ENCODE measurements at regions not wholly inside any gene's neighbourhood (a gene's known extent, or its start where the extent isn't known, plus 50 kb on each side); places are given as distances from the start of the nearest gene placed in this dataset.

DNA sequence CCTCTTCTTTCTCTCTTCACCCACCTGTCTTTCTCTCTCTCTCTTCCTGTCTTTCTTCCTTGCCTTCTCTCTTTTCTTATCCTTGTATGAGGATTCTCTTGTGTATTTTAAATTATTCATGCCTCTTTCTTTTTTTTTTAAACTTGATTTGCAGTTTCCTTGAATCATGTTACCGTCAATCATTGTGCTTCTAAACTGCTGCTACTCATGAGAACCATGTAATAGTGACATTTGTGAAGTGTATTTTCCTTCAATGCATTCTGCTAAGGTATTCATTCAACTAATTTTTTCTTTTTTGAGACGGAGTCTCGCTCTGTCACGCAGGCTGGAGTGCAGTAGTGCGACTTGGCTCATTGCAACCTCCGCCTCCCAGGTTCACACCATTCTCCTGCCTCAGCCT is 539.1 kb upstream of the BRINP3 start:
- no peak overlapping the region for H2AFZ ChIP-seq (ENCODE audit: control insufficient read depth, low read length)
- H3K9me1 ChIP-seq (ENCODE audit: control insufficient read depth, extremely low read depth, insufficient read depth, low read length) = no peaks in the 10 kb centered on the region
- no peak overlapping the region for H3K27ac ChIP-seq (ENCODE audit: control insufficient read depth, insufficient read depth, low read length)
- DNase-seq (ENCODE audit: low read depth, low spot score) (no peak), FAIRE-seq (no peak)
- no peaks in the 10 kb centered on the region for H3K36me3 ChIP-seq (ENCODE audit: control insufficient read depth in 2 of 2, extremely low read depth in 1 of 2, insufficient read depth in 2 of 2, low read length in 2 of 2)
- H3K4me2 ChIP-seq (ENCODE audit: control insufficient read depth, extremely low read depth, insufficient read depth, low read depth, low read length) = no peak overlapping the region
- H3K27me3 ChIP-seq (ENCODE audit: control insufficient read depth, extremely low read depth, insufficient read depth, low read length) = no peaks in the 10 kb centered on the region
- H3K4me3 ChIP-seq (ENCODE audit: control insufficient read depth in 2 of 3, extremely low read depth in 1 of 3, insufficient read depth in 2 of 3, low read depth in 1 of 3, low read length in 3 of 3) = no peak overlapping the region
- TF ChIP-seq, protein P1, sequence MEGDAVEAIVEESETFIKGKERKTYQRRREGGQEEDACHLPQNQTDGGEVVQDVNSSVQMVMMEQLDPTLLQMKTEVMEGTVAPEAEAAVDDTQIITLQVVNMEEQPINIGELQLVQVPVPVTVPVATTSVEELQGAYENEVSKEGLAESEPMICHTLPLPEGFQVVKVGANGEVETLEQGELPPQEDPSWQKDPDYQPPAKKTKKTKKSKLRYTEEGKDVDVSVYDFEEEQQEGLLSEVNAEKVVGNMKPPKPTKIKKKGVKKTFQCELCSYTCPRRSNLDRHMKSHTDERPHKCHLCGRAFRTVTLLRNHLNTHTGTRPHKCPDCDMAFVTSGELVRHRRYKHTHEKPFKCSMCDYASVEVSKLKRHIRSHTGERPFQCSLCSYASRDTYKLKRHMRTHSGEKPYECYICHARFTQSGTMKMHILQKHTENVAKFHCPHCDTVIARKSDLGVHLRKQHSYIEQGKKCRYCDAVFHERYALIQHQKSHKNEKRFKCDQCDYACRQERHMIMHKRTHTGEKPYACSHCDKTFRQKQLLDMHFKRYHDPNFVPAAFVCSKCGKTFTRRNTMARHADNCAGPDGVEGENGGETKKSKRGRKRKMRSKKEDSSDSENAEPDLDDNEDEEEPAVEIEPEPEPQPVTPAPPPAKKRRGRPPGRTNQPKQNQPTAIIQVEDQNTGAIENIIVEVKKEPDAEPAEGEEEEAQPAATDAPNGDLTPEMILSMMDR (optimal IDR thresholded peaks at IDR 0.05 in 1 of 3, IDR thresholded peaks at IDR 0.05 in 1 of 3, conservative IDR thresholded peaks at IDR 0.05 in 1 of 3; ENCODE audit: extremely low read depth in 1 of 3, insufficient read depth in 2 of 3, low read length in 3 of 3) = no peak
- no peak for TF ChIP-seq EZH2 (IDR thresholded peaks at IDR 0.05; ENCODE audit: low read length)
- dilution Hi-C loops (cut with MboI; ENCODE audit: extremely low pct_ligation_motif_present, low sequenced_read_pairs) = no loop called here
- H4K20me1 ChIP-seq (ENCODE audit: control insufficient read depth, extremely low read depth, insufficient read depth, low read length) = no peaks in the 10 kb centered on the region
- no peak overlapping the region for H3K9ac ChIP-seq (ENCODE audit: control insufficient read depth, extremely low read depth, insufficient read depth, low read length)
- H3K79me2 ChIP-seq (ENCODE audit: control insufficient read depth, insufficient read depth, low read length) = no peaks in the 10 kb centered on the region
- H3K9me3 ChIP-seq (ENCODE audit: control insufficient read depth, low read depth, low read length) = no peaks in the 10 kb centered on the region
- no peaks in the 10 kb centered on the region for H3K4me1 ChIP-seq (ENCODE audit: control insufficient read depth, extremely low read depth, insufficient read depth, low read length)

GRCh38 chr1:191022856-191023255 is 545.2 kb upstream of the BRINP3 start:
- no peaks in the 10 kb centered on the region for H3K79me2 ChIP-seq (ENCODE audit: control insufficient read depth, insufficient read depth, low read length)
- no peaks in the 10 kb centered on the region for H3K4me1 ChIP-seq (ENCODE audit: control insufficient read depth, extremely low read depth, insufficient read depth, low read length)
- dilution Hi-C loops (cut with MboI; ENCODE audit: extremely low pct_ligation_motif_present, low sequenced_read_pairs) = no loop called here
- no peak overlapping the region for H3K4me2 ChIP-seq (ENCODE audit: control insufficient read depth, extremely low read depth, insufficient read depth, low read depth, low read length)
- no peak overlapping the region for H3K4me3 ChIP-seq (ENCODE audit: control insufficient read depth in 2 of 3, extremely low read depth in 1 of 3, insufficient read depth in 2 of 3, low read depth in 1 of 3, low read length in 3 of 3)
- H3K27ac ChIP-seq (ENCODE audit: control insufficient read depth, insufficient read depth, low read length) = no peak overlapping the region
- H3K9ac ChIP-seq (ENCODE audit: control insufficient read depth, extremely low read depth, insufficient read depth, low read length) = no peak overlapping the region
- DNase-seq (ENCODE audit: low read depth, low spot score) = no peak
- H3K9me3 ChIP-seq (ENCODE audit: control insufficient read depth, low read depth, low read length) = no peaks in the 10 kb centered on the region
- H4K20me1 ChIP-seq (ENCODE audit: control insufficient read depth, extremely low read depth, insufficient read depth, low read length) = no peaks in the 10 kb centered on the region
- no peak for TF ChIP-seq EZH2 (IDR thresholded peaks at IDR 0.05; ENCODE audit: low read length)
- TF ChIP-seq, protein P1 (optimal IDR thresholded peaks at IDR 0.05 in 1 of 3, IDR thresholded peaks at IDR 0.05 in 1 of 3, conservative IDR thresholded peaks at IDR 0.05 in 1 of 3; ENCODE audit: extremely low read depth in 1 of 3, insufficient read depth in 2 of 3, low read length in 3 of 3) = no peak
- H3K27me3 ChIP-seq (ENCODE audit: control insufficient read depth, extremely low read depth, insufficient read depth, low read length) = no peaks in the 10 kb centered on the region
- no peaks in the 10 kb centered on the region for H3K36me3 ChIP-seq (ENCODE audit: control insufficient read depth in 2 of 2, extremely low read depth in 1 of 2, insufficient read depth in 2 of 2, low read length in 2 of 2)
- no peak for FAIRE-seq
- H3K9me1 ChIP-seq (ENCODE audit: control insufficient read depth, extremely low read depth, insufficient read depth, low read length) = no peaks in the 10 kb centered on the region
- H2AFZ ChIP-seq (ENCODE audit: control insufficient read depth, low read length) = no peak overlapping the region

All from keratinocyte (primary cell).